ENCODE measurements at regions not wholly inside any gene's neighbourhood (a gene's known extent, or its start where the extent isn't known, plus 50 kb on each side); places are given as distances from the start of the nearest gene placed in this dataset.
"Not testable (repeated sequence)": the region's sequence is repeated elsewhere in the genome, so short reads cannot be mapped to it uniquely, and the experiment has no call there.

DNA sequence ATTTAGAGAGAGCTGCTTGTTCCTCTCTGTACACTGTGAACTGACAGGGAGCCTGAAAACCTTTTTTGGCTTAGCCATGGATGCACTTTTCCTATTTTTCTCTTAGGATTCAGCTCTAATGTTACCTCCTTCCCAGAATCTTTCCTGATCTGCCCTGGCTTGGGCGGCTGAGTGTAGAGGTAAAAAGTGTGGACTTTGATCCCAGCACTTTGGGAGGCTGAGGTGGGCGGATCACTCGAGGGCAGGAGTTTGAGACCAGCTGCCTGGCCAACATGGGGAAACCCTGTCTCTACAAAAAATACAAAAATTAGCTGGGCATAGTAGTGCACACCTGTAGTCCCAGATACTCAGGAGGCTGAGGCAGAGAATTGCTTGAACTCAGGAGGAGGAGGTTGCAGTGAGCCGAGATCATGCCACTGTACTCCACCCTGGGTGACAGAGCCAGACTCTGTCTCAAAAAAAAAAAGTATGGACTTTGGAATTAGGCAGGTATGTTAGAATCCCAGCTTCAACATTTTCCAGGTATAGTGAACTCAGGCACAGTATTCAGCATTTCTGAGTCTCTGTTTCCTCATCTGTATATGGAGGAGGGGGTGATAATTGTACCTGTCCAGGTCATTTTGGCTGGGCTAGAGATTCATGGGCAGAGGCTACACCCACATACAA is 212.5 kb upstream of the EEF2KMT start:
- no peak for DNase-seq

GRCh38 chr16:5305023-5305422 is 207.4 kb upstream of the EEF2KMT start:
- no peak for DNase-seq

GRCh38 chr16:5302372-5303114 is 204.9 kb upstream of the EEF2KMT start:
- no peak for DNase-seq

DNA sequence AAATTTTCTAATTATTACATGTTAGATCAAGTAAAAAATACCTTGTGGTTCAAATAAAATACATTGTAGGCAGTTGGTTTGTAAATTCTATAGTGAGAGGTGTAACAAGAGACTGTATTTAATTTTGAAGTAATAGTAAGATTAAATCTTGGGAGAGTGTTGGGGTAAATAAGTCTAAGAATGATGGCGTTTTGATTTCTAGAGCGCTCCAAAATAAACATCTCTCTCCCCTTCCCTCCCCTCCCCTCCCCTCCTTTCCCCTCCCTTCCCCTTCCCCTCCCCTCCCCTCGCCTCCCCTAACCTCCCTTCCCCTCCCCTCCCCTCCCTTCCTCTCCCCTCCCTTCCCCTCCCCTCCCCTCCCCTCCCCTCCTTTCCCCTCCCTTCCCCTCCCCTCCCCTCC is 200.6 kb upstream of the EEF2KMT start:
- DNase-seq, result no peak

DNA sequence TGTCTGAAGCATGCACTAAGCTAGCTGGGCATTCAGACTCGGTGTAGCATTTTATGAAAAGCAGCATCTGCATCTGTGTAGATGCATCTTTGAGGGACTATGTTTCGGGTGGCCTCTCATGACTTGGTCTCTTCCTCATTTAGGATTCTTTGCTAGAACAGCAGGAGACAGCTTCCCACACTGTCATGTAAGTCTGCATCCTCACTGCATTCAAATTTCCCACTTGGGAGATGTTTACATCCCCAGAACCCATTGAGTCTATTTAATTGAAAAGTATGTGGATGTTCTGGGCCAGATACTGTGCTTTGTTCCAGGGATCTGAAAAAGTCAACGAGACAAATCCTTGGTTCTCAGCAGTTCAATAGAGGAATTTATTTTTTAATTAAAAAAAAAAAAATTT is 198.6 kb upstream of the EEF2KMT start:
- no peak for DNase-seq

GRCh38 chr16:5295304-5295703 is 197.7 kb upstream of the EEF2KMT start:
- DNase-seq, result not testable (repeated sequence)

DNA sequence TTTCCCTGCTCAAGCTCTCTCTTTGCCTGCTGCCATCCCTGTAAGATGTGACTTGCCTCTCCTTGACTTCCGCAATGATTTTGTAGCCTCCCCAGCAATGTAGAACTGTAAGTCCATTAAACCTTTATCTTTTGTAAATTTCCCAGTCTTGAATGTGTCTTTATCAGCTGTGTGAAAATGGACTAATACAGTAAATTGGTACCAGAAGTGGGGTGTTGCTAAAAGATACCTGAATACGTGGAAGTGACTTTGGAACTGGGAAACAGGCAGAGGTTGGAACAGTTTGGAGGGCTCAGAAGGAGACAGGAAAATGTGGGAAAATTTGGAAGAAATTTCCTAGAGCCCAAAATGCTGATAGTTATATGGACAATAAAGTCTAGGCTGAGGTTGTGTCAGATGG is 184.6 kb upstream of the EEF2KMT start:
- not testable (repeated sequence) for DNase-seq

DNA sequence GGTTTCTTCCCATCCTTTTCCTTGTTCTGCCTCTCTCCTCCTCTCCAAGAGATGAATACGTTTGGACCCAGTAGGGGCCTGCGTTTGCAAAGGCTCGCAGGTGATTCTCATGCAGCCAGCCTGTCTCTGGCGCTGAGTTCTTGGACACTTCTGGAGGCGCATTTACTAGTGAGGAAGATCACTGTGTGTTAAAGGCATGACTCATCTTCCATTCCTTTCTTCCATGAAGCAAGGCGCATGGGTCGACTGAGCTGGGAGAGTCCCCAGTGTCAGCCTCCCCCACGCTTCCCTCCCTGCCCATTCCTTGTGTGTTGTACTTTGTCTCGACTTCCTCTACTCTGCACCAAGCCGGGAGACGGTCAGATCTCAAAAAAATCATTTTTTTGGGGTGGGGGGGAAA is 159.9 kb upstream of the EEF2KMT start:
- no peak for DNase-seq

DNA sequence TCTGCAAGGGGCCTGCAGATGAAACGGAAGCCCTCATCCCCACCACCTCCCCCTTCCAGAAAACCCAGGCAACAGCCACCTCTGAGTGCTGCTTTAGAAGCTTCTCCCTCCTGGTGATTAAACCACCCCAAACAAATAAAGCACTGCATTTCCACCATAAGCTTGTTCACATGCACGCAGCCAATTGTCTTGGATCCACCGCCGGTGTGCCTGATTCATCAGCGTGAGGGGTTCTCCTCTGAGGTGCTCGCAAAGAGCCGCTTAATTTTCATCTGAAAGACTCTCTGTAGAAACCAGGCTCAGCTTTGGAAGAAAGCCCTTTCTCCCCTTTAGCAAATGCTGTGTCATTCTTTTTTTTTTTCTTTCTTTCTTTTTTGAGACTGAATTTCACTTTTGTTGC is 155.2 kb upstream of the EEF2KMT start:
- DNase-seq, result no peak

- not testable (repeated sequence) for DNase-seq
Observed at GRCh38 chr16:5247403-5247802, 149.8 kb upstream of the EEF2KMT start.

GRCh38 chr16:5240278-5240626 is 142.7 kb upstream of the EEF2KMT start:
- DNase-seq, result not testable (repeated sequence)

- DNase-seq, result peak; percentile 14 to 36
Observed at GRCh38 chr16:5239472-5240277, 142.1 kb upstream of the EEF2KMT start.

- DNase-seq, result no peak
Observed at GRCh38 chr16:5235119-5235518, 137.5 kb upstream of the EEF2KMT start.

DNA sequence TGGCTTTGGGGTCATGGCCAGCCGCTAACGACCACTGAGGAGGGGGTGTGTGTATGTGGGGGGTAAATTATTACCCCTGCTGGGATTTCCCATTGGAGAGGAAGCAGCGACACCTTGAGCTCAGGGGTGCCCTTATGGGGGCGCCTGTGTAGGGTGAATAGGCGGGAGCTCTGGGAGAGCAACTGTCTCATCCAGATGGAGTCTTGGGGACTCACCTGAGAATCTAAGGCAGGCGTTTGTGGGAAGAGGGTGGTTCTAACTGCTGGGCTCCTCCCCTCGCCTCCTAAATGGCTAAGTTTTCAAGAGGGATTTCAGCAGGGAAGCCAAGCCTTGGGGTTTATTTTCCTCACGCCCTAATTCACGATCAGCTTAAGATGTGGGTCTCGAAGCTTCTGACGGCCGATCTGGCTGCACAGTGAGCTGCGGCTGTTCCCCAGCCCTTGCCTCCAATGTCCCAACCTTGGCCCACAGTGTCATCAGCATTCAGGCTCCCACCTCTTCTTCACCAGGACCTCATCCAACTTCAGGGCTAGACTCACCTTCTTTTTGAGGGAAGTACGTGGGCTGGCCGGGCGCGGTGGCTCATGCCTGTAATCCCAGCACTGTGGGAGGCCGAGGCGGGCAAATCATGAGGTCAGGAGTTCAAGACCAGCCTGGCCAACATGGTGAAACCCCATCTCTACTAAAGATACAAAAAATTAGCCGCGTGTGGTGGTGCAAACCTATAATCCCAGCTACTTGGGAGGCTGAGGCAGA is 136.9 kb upstream of the EEF2KMT start:
- no peak for DNase-seq

GRCh38 chr16:5231246-5231759 is 133.7 kb upstream of the EEF2KMT start:
- DNase-seq, result no peak

GRCh38 chr16:5228369-5228768 is 130.8 kb upstream of the EEF2KMT start:
- DNase-seq, result no peak

GRCh38 chr16:5225931-5226655 is 128.5 kb upstream of the EEF2KMT start:
- DNase-seq, result no peak

DNA sequence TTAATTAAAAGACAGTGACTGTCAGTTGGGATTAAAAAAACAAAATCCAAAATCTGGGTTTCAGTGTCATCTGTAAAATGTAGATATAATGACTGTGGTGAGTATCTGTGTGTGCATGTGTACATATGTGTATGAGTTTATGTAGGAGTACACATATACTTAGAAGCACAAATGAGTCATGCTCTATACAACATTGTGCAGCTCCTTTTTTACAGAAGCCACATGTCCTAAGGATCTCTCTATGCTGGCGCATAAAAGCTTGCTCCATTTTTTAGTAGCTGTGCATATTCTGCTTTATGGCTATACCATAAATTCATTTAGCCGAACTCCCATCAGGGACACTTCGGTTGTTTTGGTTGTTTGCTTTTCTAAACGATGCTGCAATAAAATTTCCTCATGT is 125.2 kb upstream of the EEF2KMT start:
- DNase-seq, result no peak

DNA sequence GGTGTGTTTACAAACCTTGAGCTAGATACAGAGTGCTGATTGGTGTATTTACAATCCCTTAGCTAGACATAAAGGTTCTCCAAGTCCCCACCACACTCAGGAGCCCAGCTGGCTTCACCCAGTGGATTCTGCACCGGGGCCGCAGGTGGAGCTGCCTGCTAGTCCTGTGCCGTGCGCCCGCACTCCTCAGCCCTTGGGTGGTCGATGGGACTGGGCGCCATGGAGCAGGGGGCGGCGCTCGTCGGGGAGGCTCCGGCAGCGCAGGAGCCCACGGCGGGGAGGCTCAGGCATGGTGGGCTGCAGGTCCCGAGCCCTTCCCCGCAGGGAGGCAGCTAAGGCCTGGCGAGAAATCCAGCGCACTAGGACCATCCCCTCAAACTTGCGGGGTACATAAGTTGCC is 124.2 kb upstream of the EEF2KMT start:
- not testable (repeated sequence) for DNase-seq

DNA sequence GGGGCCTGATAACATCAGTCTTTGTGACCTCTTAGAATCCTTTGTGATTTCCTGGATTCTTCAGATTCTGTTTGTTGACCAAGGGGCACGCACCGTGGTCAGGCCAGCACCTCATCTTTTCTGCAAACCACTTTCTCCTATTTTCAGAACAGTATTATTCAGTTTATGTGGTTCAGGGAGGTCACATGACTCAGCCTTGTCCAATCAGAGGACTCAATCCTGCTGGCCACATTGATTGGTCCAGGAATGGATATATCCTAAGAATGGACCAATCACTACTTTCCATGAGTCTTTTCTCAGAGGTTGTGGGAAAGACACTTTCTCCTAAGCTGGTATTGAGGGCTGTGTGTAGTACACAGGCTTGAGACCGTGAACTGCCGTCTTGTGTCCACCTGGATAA is 123.1 kb upstream of the EEF2KMT start:
- no peak for DNase-seq

- no peak for DNase-seq
Observed at GRCh38 chr16:5216441-5217080, 119.0 kb upstream of the EEF2KMT start.

GRCh38 chr16:5215901-5216300 is 118.3 kb upstream of the EEF2KMT start:
- no peak for DNase-seq
